Endodermal cell (in vitro differentiated cells): ENCODE measurements at regions not wholly inside any gene's neighbourhood (a gene's known extent, or its start where the extent isn't known, plus 50 kb on each side); places are given as distances from the start of the nearest gene placed in this dataset.

Source experiments
- DNase-seq: peaks from one replicate; pipeline ENCODE4 v3.0.0-alpha.2; 2017
- H3K27ac ChIP-seq: 2 replicates; pipeline ENCODE4 v1.5.1; 2013; ENCODE audit warnings: mild to moderate bottlenecking, low read depth, low read length, moderate library complexity
- H3K27me3 ChIP-seq: 2 replicates; pipeline ENCODE4 v1.6.1; 2013; ENCODE audit warnings: mild to moderate bottlenecking, low read length, moderate library complexity; ENCODE audit not compliant: insufficient read depth, control insufficient read depth, poor library complexity, severe bottlenecking
- H3K36me3 ChIP-seq: 2 replicates; pipeline ENCODE4 v1.7.0; 2013; ENCODE audit warnings: mild to moderate bottlenecking, low read length, moderate library complexity; ENCODE audit not compliant: control insufficient read depth, insufficient read depth
- H3K4me1 ChIP-seq: one replicate; pipeline ENCODE4 v1.7.0; 2013; ENCODE audit warnings: low read length; ENCODE audit not compliant: control insufficient read depth, insufficient read depth
- H3K4me3 ChIP-seq: 2 replicates; pipeline ENCODE4 v1.5.1; 2013; ENCODE audit warnings: mild to moderate bottlenecking, low read length, moderate library complexity
- H3K9ac ChIP-seq: 2 replicates; pipeline ENCODE4 v1.6.1; 2013; ENCODE audit warnings: mild to moderate bottlenecking, low read length, moderate library complexity; ENCODE audit not compliant: poor library complexity, severe bottlenecking; ENCODE audit errors: extremely low read depth
- H3K9me3 ChIP-seq: 2 replicates; pipeline ENCODE4 v1.6.1; 2013; ENCODE audit warnings: mild to moderate bottlenecking, low read length, moderate library complexity; ENCODE audit not compliant: control insufficient read depth
- H3K27ac Mint-ChIP-seq: 2 replicates; pipeline ENCODE4 v1.8.0; 2020; ENCODE audit warnings: mixed read lengths
- H3K27me3 Mint-ChIP-seq: 2 replicates; pipeline ENCODE4 v1.8.0; 2021; ENCODE audit warnings: mild to moderate bottlenecking, mixed read lengths; ENCODE audit not compliant: insufficient read depth
- H3K36me3 Mint-ChIP-seq: 2 replicates; pipeline ENCODE4 v1.8.0; 2020; ENCODE audit warnings: low read depth, mixed read lengths
- H3K4me1 Mint-ChIP-seq: 2 replicates; pipeline ENCODE4 v1.8.0; 2020; ENCODE audit warnings: mixed read lengths
- H3K4me3 Mint-ChIP-seq: 2 replicates; pipeline ENCODE4 v1.8.0; 2020; ENCODE audit warnings: mild to moderate bottlenecking, moderate library complexity, mixed read lengths
- H3K9me3 Mint-ChIP-seq: 2 replicates; pipeline ENCODE4 v1.8.0; 2020; ENCODE audit warnings: mild to moderate bottlenecking, mixed read lengths
- WGBS, 2 experiments: methylation state at CpG; one replicate each; pipeline versions ENCODE4 v1.1.5 to v1.1.7; 2013; ENCODE audit warnings: missing lambda C conversion rate in 2 of 2, mixed read lengths in 1 of 2; ENCODE audit not compliant: insufficient coverage in 1 of 2, insufficient read length in 1 of 2; 5-methylcytosine and 5-hydroxymethylcytosine counted together
- TF ChIP-seq, protein P1 (sequence below): fragments of 200-600 bp; sonication (generic); conservative IDR thresholded peaks from 2 replicates; pipeline ENCODE4 v1.5.0; 2021; ENCODE audit warnings: antibody characterized with exemption, mild to moderate bottlenecking

GRCh38 chr11:59008947-59009346, 69.7 kb downstream of the GLYATL1 start:
- Mint-ChIP-seq H3K4me3 (no peak overlapping the region), H3K9me3 (peaks cover 2% of the 10 kb centered on the region)
- WGBS, 2 experiments = 80 to 100% methylated on average over 1 of the region's 1 CpG

GRCh38 chr11:59009661-59010060, 70.4 kb downstream of the GLYATL1 start:
- Histone ChIP-seq H3K4me3 (no peak overlapping the region), H3K27me3 (no peaks in the 10 kb centered on the region), H3K27ac (no peak overlapping the region), H3K9ac (no peak overlapping the region), H3K9me3 (peaks cover 1% of the 10 kb centered on the region), H3K4me1 (peaks cover 11% of the 10 kb centered on the region), H3K36me3 (no peaks in the 10 kb centered on the region)
- Mint-ChIP-seq H3K27me3 (no peaks in the 10 kb centered on the region), H3K4me1 (peaks cover 19% of the 10 kb centered on the region), H3K27ac (no peak overlapping the region), H3K36me3 (no peaks in the 10 kb centered on the region), H3K4me3 (no peak overlapping the region), H3K9me3 (peaks cover 2% of the 10 kb centered on the region)
- TF ChIP-seq, protein P1, sequence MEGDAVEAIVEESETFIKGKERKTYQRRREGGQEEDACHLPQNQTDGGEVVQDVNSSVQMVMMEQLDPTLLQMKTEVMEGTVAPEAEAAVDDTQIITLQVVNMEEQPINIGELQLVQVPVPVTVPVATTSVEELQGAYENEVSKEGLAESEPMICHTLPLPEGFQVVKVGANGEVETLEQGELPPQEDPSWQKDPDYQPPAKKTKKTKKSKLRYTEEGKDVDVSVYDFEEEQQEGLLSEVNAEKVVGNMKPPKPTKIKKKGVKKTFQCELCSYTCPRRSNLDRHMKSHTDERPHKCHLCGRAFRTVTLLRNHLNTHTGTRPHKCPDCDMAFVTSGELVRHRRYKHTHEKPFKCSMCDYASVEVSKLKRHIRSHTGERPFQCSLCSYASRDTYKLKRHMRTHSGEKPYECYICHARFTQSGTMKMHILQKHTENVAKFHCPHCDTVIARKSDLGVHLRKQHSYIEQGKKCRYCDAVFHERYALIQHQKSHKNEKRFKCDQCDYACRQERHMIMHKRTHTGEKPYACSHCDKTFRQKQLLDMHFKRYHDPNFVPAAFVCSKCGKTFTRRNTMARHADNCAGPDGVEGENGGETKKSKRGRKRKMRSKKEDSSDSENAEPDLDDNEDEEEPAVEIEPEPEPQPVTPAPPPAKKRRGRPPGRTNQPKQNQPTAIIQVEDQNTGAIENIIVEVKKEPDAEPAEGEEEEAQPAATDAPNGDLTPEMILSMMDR = no peak
- no peak for DNase-seq
- 72% methylated on average over 2 of the region's 2 CpGs; no CpG with 5 or more reads in 1 of the 2 experiments for WGBS, 2 experiments

More at GRCh38 chr11:59008947-59009346, 69.7 kb downstream of the GLYATL1 start:
- H3K36me3 ChIP-seq = no peaks in the 10 kb centered on the region
- no peaks in the 10 kb centered on the region for H3K9me3 ChIP-seq
- Mint-ChIP-seq H3K36me3 (no peaks in the 10 kb centered on the region), H3K27me3 (no peaks in the 10 kb centered on the region), H3K4me1 (peaks cover 19% of the 10 kb centered on the region), H3K27ac (no peak overlapping the region)
- peaks cover 11% of the 10 kb centered on the region for H3K4me1 ChIP-seq
- no peaks in the 10 kb centered on the region for H3K27me3 ChIP-seq
- no peak for DNase-seq
- H3K4me3 ChIP-seq = no peak overlapping the region
- H3K9ac ChIP-seq = no peak overlapping the region
- TF ChIP-seq, protein P1 = no peak
- no peak overlapping the region for H3K27ac ChIP-seq

GRCh38 chr11:59010708-59011107, 71.4 kb downstream of the GLYATL1 start:
- H3K27ac ChIP-seq = no peak overlapping the region
- peaks cover 13% of the 10 kb centered on the region for H3K9me3 Mint-ChIP-seq
- H3K4me1 ChIP-seq = peaks cover 11% of the 10 kb centered on the region
- H3K4me3 ChIP-seq = no peak overlapping the region
- no peak for DNase-seq
- TF ChIP-seq, protein P1 = no peak
- no peak overlapping the region for H3K27ac Mint-ChIP-seq
- peaks cover 7% of the 10 kb centered on the region for H3K9me3 ChIP-seq
- H3K4me1 Mint-ChIP-seq = peaks cover 19% of the 10 kb centered on the region
- H3K36me3 Mint-ChIP-seq = no peaks in the 10 kb centered on the region
- H3K4me3 Mint-ChIP-seq = no peak overlapping the region
- no peaks in the 10 kb centered on the region for H3K27me3 Mint-ChIP-seq
- no peak overlapping the region for H3K9ac ChIP-seq
- H3K36me3 ChIP-seq = no peaks in the 10 kb centered on the region
- WGBS, 2 experiments = 97 to 100% methylated on average over 1 to 3 of the region's 3 CpGs
- no peaks in the 10 kb centered on the region for H3K27me3 ChIP-seq
